ENCODE measurements at regions not wholly inside any gene's neighbourhood (a gene's known extent, or its start where the extent isn't known, plus 50 kb on each side); places are given as distances from the start of the nearest gene placed in this dataset.

GRCh38 chr6:25041485-25042035 lies 105.8 kb upstream of the RIPOR2 start:
- DNase-seq: no peak

- DNase-seq: no peak
These were observed 106.3 kb upstream of the RIPOR2 start for GRCh38 chr6:25042036-25042521.

GRCh38 chr6:25042536-25042935 lies 106.8 kb upstream of the RIPOR2 start:
- DNase-seq: no peak

GRCh38 chr6:25042984-25043725 lies 107.4 kb upstream of the RIPOR2 start:
- DNase-seq: no peak

GRCh38 chr6:25043892-25044291 lies 108.1 kb upstream of the RIPOR2 start:
- no peak for DNase-seq

GRCh38 chr6:25046942-25047341 lies 111.2 kb upstream of the RIPOR2 start:
- DNase-seq: no peak

GRCh38 chr6:25050356-25050755 lies 114.6 kb upstream of the RIPOR2 start:
- DNase-seq: no peak

- DNase-seq: no peak
These were observed 115.3 kb upstream of the RIPOR2 start for GRCh38 chr6:25051083-25051482.

GRCh38 chr6:25052181-25052580 lies 116.4 kb upstream of the RIPOR2 start:
- DNase-seq: no peak

GRCh38 chr6:25053875-25054371 lies 118.2 kb upstream of the RIPOR2 start:
- DNase-seq: no peak

- no peak for DNase-seq
These were observed 118.7 kb upstream of the RIPOR2 start for GRCh38 chr6:25054469-25054868.

GRCh38 chr6:25056130-25056529 lies 120.4 kb upstream of the RIPOR2 start:
- no peak for DNase-seq

- no peak for DNase-seq
These were observed 121.5 kb upstream of the RIPOR2 start for GRCh38 chr6:25057111-25057905.

- no peak for DNase-seq
These were observed 122.7 kb upstream of the RIPOR2 start for GRCh38 chr6:25058441-25058840.

- DNase-seq: no peak
These were observed 123.2 kb upstream of the RIPOR2 start for GRCh38 chr6:25058941-25059340.

GRCh38 chr6:25060522-25060921 lies 124.8 kb upstream of the RIPOR2 start:
- DNase-seq: no peak

- DNase-seq: no peak
These were observed 125.7 kb upstream of the RIPOR2 start for GRCh38 chr6:25061289-25061936.

GRCh38 chr6:25062070-25062811 lies 126.5 kb upstream of the RIPOR2 start:
- no peak for DNase-seq

- DNase-seq: no peak
These were observed 128.2 kb upstream of the RIPOR2 start for GRCh38 chr6:25064006-25064405.

- DNase-seq: no peak
These were observed 129.9 kb upstream of the RIPOR2 start for GRCh38 chr6:25065666-25066065.

GRCh38 chr6:25066593-25066992 lies 130.8 kb upstream of the RIPOR2 start:
- no peak for DNase-seq

GRCh38 chr6:25068866-25069265 lies 133.1 kb upstream of the RIPOR2 start:
- DNase-seq: no peak
